H1 (cell line): ENCODE measurements at regions not wholly inside any gene's neighbourhood (a gene's known extent, or its start where the extent isn't known, plus 50 kb on each side); places are given as distances from the start of the nearest gene placed in this dataset.

Experiments used
- CTCF ChIA-PET: fragments of 300-600 bp; sonication (Branson Sonifier 250); formaldehyde crosslinking; loops from one replicate; lab custom pipeline; 2021; ENCODE audit not compliant: partially characterized antibody; lab: Charles Lee
- POLR2A ChIA-PET: fragments of 300-600 bp; sonication (Branson Sonifier 250); formaldehyde crosslinking; loops from one replicate; lab custom pipeline; 2021; ENCODE audit warnings: inconsistent platforms; ENCODE audit not compliant: partially characterized antibody; lab: Charles Lee
- DNase-seq, 2 experiments: peaks; one replicate each; pipeline versions ENCODE4 v3.0.0 to v3.0.0-alpha.2; 2010 to 2022; ENCODE audit warnings: low spot score in 2 of 2, low read depth in 1 of 2, mixed read lengths in 1 of 2
- FAIRE-seq: peaks from 2 replicates; lab custom pipeline; 2011; peaks lifted over from hg19 to GRCh38; lab: Jason Lieb, UNC
- H2AFZ ChIP-seq: 2 replicates; pipeline ENCODE4 v1.8.1; 2012; ENCODE audit warnings: low read length, inconsistent platforms
- H2AK5ac ChIP-seq: 2 replicates; pipeline ENCODE4 v1.6.1; 2013; ENCODE audit warnings: low read depth, low read length
- H2BK120ac ChIP-seq: replicated peaks from 2 replicates; pipeline ENCODE3; 2013; ENCODE audit warnings: low read depth, low read length, inconsistent platforms
- H2BK12ac ChIP-seq: 2 replicates; pipeline ENCODE4 v1.6.1; 2013; ENCODE audit warnings: low read depth, low read length
- H2BK15ac ChIP-seq: 2 replicates; pipeline ENCODE4 v1.6.1; 2013; ENCODE audit warnings: low read length
- H2BK20ac ChIP-seq: 2 replicates; pipeline ENCODE4 v1.6.1; 2013; ENCODE audit warnings: low read length
- H2BK5ac ChIP-seq: 2 replicates; pipeline ENCODE4 v1.6.1; 2013; ENCODE audit warnings: low read depth, low read length
- H3K14ac ChIP-seq: 2 replicates; pipeline ENCODE4 v1.6.1; 2013; ENCODE audit warnings: inconsistent platforms; ENCODE audit not compliant: insufficient read length
- H3K18ac ChIP-seq: 2 replicates; pipeline ENCODE4 v1.6.1; 2013; ENCODE audit warnings: low read length; ENCODE audit errors: extremely low read depth
- H3K23ac ChIP-seq: 2 replicates; pipeline ENCODE4 v1.6.1; 2013; ENCODE audit warnings: inconsistent platforms; ENCODE audit not compliant: insufficient read length
- H3K23me2 ChIP-seq: 2 replicates; pipeline ENCODE4 v1.6.1; 2013; ENCODE audit warnings: low read depth, low read length
- H3K27ac ChIP-seq: 2 replicates; pipeline ENCODE4 v1.6.1; 2011; ENCODE audit warnings: low read depth, low read length, inconsistent platforms
- H3K27me3 ChIP-seq, 4 experiments: replicated peaks in 1 of 4; 1 replicate in 1 of 4; 2 replicates in 3 of 4; pipeline versions ENCODE4 v1.6.1 to v1.8.1; 2011 to 2013; ENCODE audit warnings: low read length in 3 of 4, mild to moderate bottlenecking in 3 of 4, inconsistent platforms in 2 of 4, mixed read lengths in 2 of 4, moderate library complexity in 1 of 4; ENCODE audit not compliant: control insufficient read depth in 3 of 4, insufficient read depth in 3 of 4; ENCODE audit errors: extremely low read depth in 1 of 4
- H3K36me3 ChIP-seq, 4 experiments: 2 replicates each; pipeline versions ENCODE4 v1.6.1 to v1.8.1; 2011 to 2013; ENCODE audit warnings: mild to moderate bottlenecking in 4 of 4, low read length in 3 of 4, moderate library complexity in 2 of 4, control low read depth in 1 of 4, inconsistent platforms in 1 of 4; ENCODE audit not compliant: insufficient read depth in 4 of 4, control insufficient read depth in 2 of 4
- H3K4ac ChIP-seq: replicated peaks from 2 replicates; pipeline ENCODE3; 2013; ENCODE audit warnings: low read length, low read depth, mixed read lengths, inconsistent platforms; ENCODE audit not compliant: insufficient read length
- H3K4me1 ChIP-seq, 4 experiments: replicated peaks in 1 of 4; 1 replicate in 1 of 4; 2 replicates in 3 of 4; pipeline versions ENCODE4 v1.6.1 to v1.8.1; 2011 to 2013; ENCODE audit warnings: low read length in 3 of 4, inconsistent platforms in 2 of 4, mixed read lengths in 1 of 4; ENCODE audit not compliant: insufficient read depth in 4 of 4, control insufficient read depth in 3 of 4
- H3K4me2 ChIP-seq, 2 experiments: 2 replicates each; pipeline versions ENCODE4 v1.6.1 to v1.8.1; 2011 to 2013; ENCODE audit warnings: low read depth in 2 of 2, low read length in 2 of 2, control low read depth in 1 of 2, inconsistent platforms in 1 of 2, mild to moderate bottlenecking in 1 of 2; ENCODE audit not compliant: insufficient read depth in 1 of 2
- H3K4me3 ChIP-seq, 4 experiments: fragments of 200-600, 300-600 bp in 1 of 4; sonication (generic), shearing (Covaris generic), sonication (Bioruptor Twin) in 1 of 4; 2 replicates each; pipeline versions ENCODE4 v1.5.1 to v1.8.1; 2011 to 2016; ENCODE audit warnings: low read length in 4 of 4, low read depth in 3 of 4, control low read depth in 2 of 4, inconsistent platforms in 2 of 4, mild to moderate bottlenecking in 2 of 4, mixed read lengths in 1 of 4, moderate library complexity in 1 of 4; ENCODE audit not compliant: insufficient read depth in 2 of 4; ENCODE audit errors: extremely low read depth in 1 of 4
- H3K56ac ChIP-seq: replicated peaks from 2 replicates; pipeline ENCODE3; 2013; ENCODE audit warnings: low read depth, mild to moderate bottlenecking, mixed read lengths, low read length, inconsistent platforms; ENCODE audit not compliant: insufficient read length
- H3K79me1 ChIP-seq: 2 replicates; pipeline ENCODE4 v1.6.1; 2013; ENCODE audit warnings: low read depth, low read length, control low read depth
- H3K79me2 ChIP-seq, 2 experiments: 2 replicates each; pipeline versions ENCODE4 v1.6.1 to v1.8.1; 2012 to 2013; ENCODE audit warnings: low read length in 2 of 2, mild to moderate bottlenecking in 2 of 2, inconsistent platforms in 1 of 2; ENCODE audit not compliant: insufficient read depth in 2 of 2, control insufficient read depth in 1 of 2
- H3K9ac ChIP-seq, 4 experiments: replicated peaks in 1 of 4; 1 replicate in 1 of 4; 2 replicates in 3 of 4; pipeline versions ENCODE4 v1.6.1 to v1.8.1; 2011 to 2013; ENCODE audit warnings: low read depth in 3 of 4, low read length in 3 of 4, control low read depth in 2 of 4, mild to moderate bottlenecking in 2 of 4, moderate library complexity in 2 of 4, inconsistent platforms in 1 of 4; ENCODE audit errors: extremely low read depth in 1 of 4
- H3K9me3 ChIP-seq, 2 experiments: 2 replicates each; pipeline versions ENCODE4 v1.6.1 to v1.8.1; 2012 to 2013; ENCODE audit warnings: mild to moderate bottlenecking in 2 of 2, moderate library complexity in 2 of 2, control low read depth in 1 of 2, inconsistent platforms in 1 of 2, low read depth in 1 of 2, low read length in 1 of 2, mixed read lengths in 1 of 2; ENCODE audit not compliant: insufficient read depth in 2 of 2
- H4K20me1 ChIP-seq, 2 experiments: replicated peaks in 1 of 2; 2 replicates each; pipeline versions ENCODE3 to v1.8.1; 2011 to 2013; ENCODE audit warnings: inconsistent platforms in 2 of 2, low read length in 2 of 2, mild to moderate bottlenecking in 1 of 2; ENCODE audit not compliant: insufficient read depth in 2 of 2, control insufficient read depth in 1 of 2
- H4K5ac ChIP-seq: 2 replicates; pipeline ENCODE4 v1.6.1; 2013; ENCODE audit warnings: low read length, low read depth, mixed read lengths, inconsistent platforms; ENCODE audit not compliant: insufficient read length
- H4K8ac ChIP-seq: 2 replicates; pipeline ENCODE4 v1.8.0; 2013; ENCODE audit warnings: mild to moderate bottlenecking, moderate library complexity, low read length, inconsistent platforms; ENCODE audit not compliant: insufficient read depth; ENCODE audit errors: extremely low read depth
- H4K91ac ChIP-seq: replicated peaks from 2 replicates; pipeline ENCODE3; 2013; ENCODE audit warnings: low read length, mixed read lengths, inconsistent platforms; ENCODE audit not compliant: insufficient read length
- BACH1 ChIP-seq: IDR thresholded peaks from 2 replicates; pipeline ENCODE4 v1.6.1; 2012; ENCODE audit warnings: low read length, improper control_type of control experiment
- CBX5 ChIP-seq: fragments of 300-800, 300-1000 bp; sonication (generic); IDR thresholded peaks from 2 replicates; pipeline ENCODE4 v1.7.1; 2016; ENCODE audit warnings: antibody characterized with exemption, low read length, low read depth
- MAFK ChIP-seq: IDR thresholded peaks from 2 replicates; pipeline ENCODE4 v1.6.1; 2012; ENCODE audit warnings: low read depth, mild to moderate bottlenecking, improper control_type of control experiment, low read length
- SP4 ChIP-seq: IDR thresholded peaks from 2 replicates; pipeline ENCODE4 v1.6.1; 2012; ENCODE audit warnings: low read length, inconsistent platforms
- ZNF274 ChIP-seq: IDR thresholded peaks from 2 replicates; pipeline ENCODE4 v1.7.0; 2012; ENCODE audit warnings: low read length, borderline replicate concordance; ENCODE audit errors: extremely low read depth
- WGBS, 2 experiments: shearing (Covaris generic) in 1 of 2; methylation state at CpG; one replicate each; pipeline versions ENCODE4 v1.1.6 to v1.1.7; 2013 to 2015; ENCODE audit warnings: low lambda C conversion rate in 2 of 2, mixed read lengths in 2 of 2, inconsistent platforms in 1 of 2, low coverage in 1 of 2, missing lambda C conversion rate in 1 of 2; ENCODE audit not compliant: insufficient replicate concordance in 2 of 2, insufficient coverage in 1 of 2, insufficient read length in 1 of 2; ENCODE audit errors: extremely low coverage in 1 of 2, missing lambda C conversion rate in 1 of 2; 5-methylcytosine and 5-hydroxymethylcytosine counted together
- TF ChIP-seq, protein P1 (sequence below): IDR thresholded peaks from 2 replicates; pipeline ENCODE4 v1.6.1; 2011; ENCODE audit warnings: low read depth, mild to moderate bottlenecking, low read length; ENCODE audit not compliant: insufficient read depth

GRCh38 chr6:11830520-11830919 is 51.9 kb upstream of the ADTRP start:
- H3K9me3 ChIP-seq = no peaks in the 10 kb centered on the region
- H3K27me3 ChIP-seq = no peaks in the 10 kb centered on the region
- no peaks in the 10 kb centered on the region for H4K20me1 ChIP-seq
- ChIA-PET CTCF (no interaction called here), POLR2A (no interaction called here)
- no peak overlapping the region for H4K91ac ChIP-seq
- no peak overlapping the region for H2AK5ac ChIP-seq
- DNase-seq (no peak), FAIRE-seq (no peak)
- H2BK12ac ChIP-seq = no peak overlapping the region
- H4K5ac ChIP-seq = no peak overlapping the region
- no peak overlapping the region for H3K27ac ChIP-seq
- H2AFZ ChIP-seq = no peak overlapping the region
- no peaks in the 10 kb centered on the region for H3K36me3 ChIP-seq
- no peak overlapping the region for H4K8ac ChIP-seq
- no peak overlapping the region for H2BK15ac ChIP-seq
- no peak overlapping the region for H3K9ac ChIP-seq
- H3K4ac ChIP-seq = no peak overlapping the region
- no peak overlapping the region for H2BK5ac ChIP-seq
- no peak overlapping the region for H3K4me3 ChIP-seq
- H3K79me2 ChIP-seq = no peaks in the 10 kb centered on the region
- H3K4me2 ChIP-seq = no peak overlapping the region
- no peak overlapping the region for H3K56ac ChIP-seq
- WGBS, 2 experiments = 85% methylated on average over 3 of the region's 3 CpGs; no CpG with 5 or more reads in 1 of the 2 experiments
- H3K18ac ChIP-seq = no peak overlapping the region
- no peak overlapping the region for H3K23ac ChIP-seq
- H2BK20ac ChIP-seq = no peak overlapping the region
- H3K4me1 ChIP-seq = peaks cover 0 to 5% (median 0%) of the 10 kb centered on the region in 4 experiments; a peak in 1 of 7 replicates
- no peak overlapping the region for H3K14ac ChIP-seq
- no peaks in the 10 kb centered on the region for H3K23me2 ChIP-seq
- no peak overlapping the region for H2BK120ac ChIP-seq
- no peaks in the 10 kb centered on the region for H3K79me1 ChIP-seq
- TF ChIP-seq ZNF274 (no peak), MAFK (no peak), SP4 (no peak), CBX5 (no peak), BACH1 (no peak)
- TF ChIP-seq, protein P1, sequence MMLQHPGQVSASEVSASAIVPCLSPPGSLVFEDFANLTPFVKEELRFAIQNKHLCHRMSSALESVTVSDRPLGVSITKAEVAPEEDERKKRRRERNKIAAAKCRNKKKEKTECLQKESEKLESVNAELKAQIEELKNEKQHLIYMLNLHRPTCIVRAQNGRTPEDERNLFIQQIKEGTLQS = no peak
